LHCN-M2 (cell line): ENCODE measurements at regions not wholly inside any gene's neighbourhood (a gene's known extent, or its start where the extent isn't known, plus 50 kb on each side); places are given as distances from the start of the nearest gene placed in this dataset.

Experiments
- DNase-seq: peaks from one replicate; pipeline ENCODE4 v3.0.0-alpha.2; 2012; ENCODE audit warnings: low read depth

DNA sequence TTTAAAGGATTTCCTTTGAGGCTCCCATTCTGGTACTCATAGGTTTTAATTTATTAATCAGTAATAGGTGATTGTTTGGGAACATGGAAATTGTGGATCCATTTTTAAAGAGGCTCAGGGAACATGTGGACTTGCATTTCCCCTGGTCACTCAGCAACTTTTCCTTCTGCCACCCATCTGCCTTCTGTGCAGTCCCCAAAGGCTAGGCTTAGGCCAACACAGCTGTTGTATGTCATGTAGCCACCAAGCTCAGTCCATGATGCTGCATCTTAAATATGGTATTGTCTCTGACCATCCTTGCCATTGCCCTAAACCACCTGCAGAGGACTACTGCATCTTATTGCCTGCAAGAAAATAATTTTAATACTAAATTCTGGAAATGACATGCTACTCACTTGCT is 416.7 kb upstream of the SEMA6D start:
- DNase-seq = no peak

DNA sequence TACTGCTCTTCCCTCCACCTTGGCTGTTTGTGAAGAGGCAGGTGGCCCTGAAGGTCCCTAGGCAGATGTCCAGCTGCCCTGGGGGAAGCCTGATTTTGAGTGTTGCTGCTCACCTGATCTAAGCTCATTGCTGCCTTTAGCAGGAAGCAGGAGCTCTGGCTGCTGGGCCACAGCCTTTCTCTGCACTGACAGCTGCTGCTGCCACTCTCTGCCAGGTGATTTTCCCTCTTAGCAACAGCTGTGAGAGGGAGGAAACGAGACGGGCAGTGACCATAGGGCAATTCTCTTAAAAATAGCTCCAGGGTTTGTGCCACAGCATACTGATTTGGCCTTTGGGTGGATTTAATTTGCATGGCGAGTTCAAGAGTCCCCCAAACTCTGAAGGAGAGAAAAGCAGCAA is 415.8 kb upstream of the SEMA6D start:
- no peak for DNase-seq

GRCh38 chr15:47304656-47305055 is 412.6 kb upstream of the SEMA6D start:
- DNase-seq = no peak

DNA sequence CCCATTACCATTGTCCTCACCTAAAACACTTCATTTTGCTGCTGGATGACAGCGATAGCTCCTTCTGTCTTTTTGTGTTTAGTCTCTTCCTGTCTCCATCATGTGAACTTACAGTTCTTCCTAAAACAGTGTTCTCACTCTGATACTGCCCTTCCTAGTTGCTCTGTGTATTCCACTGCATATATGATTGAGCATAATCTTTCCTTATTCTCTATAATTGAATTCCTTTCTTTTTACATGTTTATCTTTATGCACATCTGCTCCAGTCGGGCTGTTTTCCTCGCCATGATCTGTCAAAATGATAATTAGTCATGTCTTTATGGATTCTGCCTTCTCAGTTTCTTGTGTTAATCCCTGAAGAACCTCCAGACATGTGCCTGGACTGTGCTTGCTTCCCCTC is 405.1 kb upstream of the SEMA6D start:
- DNase-seq = no peak

DNA sequence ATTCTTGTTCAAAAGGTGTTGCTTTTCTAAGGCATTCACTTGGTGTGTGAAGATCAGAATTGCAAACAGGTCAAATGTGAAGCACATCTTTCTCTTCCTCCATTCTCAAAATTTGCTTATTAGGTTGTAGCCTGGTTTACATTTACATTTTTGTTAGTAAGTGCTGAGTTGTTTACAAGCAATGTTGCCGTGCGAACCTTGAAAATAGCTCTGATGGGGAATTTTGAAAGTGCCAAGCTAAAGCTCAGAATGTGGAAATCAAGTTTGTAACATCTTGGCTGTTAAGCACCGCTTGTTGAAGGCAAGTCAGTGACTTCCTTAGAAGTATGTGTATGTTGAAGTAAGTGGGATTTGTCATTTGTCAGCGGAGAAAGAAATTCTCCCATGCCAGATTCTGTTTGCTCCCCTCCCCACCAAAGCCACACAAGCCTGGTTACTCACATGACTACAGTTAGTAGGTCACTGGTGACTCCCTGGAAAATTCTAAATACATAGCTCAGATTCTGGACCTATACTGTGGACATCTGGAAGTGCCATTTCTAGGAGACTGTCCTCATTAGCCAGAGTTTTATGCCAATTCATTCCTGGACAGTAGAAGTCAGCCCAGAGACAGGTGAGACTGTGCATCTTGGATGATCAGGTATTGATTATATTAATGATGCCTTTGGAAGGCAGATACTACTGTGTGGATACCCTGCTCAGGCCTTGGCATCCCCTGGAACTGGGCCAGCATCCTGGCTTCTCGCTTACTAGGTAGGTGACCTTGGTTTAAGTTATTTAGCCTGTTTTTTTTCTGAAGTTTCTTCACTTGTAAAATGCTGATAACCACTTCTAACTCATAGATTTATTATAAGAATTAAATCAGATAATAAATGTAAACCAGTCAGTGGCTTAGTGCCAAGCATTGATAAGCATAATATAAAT is 390.6 kb upstream of the SEMA6D start:
- no peak for DNase-seq

DNA sequence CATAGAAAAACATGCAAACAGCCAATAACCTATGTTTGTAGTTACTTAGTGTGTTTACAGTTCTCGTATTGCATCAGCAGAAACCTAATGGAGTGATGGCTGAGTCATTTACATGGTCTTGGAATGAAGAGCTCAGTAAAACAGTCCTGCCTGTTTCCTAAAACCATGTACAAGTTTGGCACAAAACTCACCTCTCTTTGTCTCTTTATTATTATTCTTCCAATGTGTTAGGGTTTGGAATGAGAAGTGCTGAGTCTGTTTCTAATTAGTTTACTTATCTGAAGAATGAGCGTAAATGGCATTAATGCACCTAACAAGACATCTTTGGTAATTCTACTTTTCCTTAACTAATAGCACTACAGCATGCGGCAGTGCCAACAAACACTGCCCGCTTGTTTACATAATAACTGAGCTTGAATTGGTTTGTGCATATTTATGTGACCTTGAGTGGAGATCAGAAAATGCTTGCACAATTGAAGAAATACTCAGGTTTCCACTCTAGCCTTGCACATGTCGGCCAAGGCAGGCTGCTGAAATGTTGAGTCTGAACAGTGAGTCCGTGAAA is 385.4 kb upstream of the SEMA6D start:
- no peak for DNase-seq

- DNase-seq = no peak
Observed at GRCh38 chr15:47332481-47332880, 384.8 kb upstream of the SEMA6D start.

- no peak for DNase-seq
Observed at GRCh38 chr15:47333734-47334133, 383.6 kb upstream of the SEMA6D start.

- no peak for DNase-seq
Observed at GRCh38 chr15:47334805-47335535, 382.3 kb upstream of the SEMA6D start.

GRCh38 chr15:47337106-47337505 is 380.2 kb upstream of the SEMA6D start:
- no peak for DNase-seq

- DNase-seq = no peak
Observed at GRCh38 chr15:47337836-47338235, 379.5 kb upstream of the SEMA6D start.

DNA sequence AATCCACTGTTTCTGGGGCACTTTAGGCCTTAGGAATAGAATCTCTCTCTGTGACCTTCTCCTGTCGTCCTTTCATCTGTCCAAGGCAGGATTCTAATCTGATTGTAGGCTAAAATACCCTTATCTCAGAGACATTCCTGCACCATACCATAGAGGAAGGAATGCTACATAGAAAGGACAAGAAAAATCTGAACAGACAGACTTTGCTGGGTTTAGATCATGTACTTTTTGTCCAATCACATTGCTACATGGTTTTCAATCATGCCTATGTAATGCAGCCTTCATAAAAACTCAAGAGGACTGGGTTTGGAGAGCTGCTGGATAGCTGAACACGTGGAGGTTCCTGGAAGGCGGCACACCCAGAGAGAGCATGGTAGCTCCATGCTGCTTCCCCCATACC is 378.5 kb upstream of the SEMA6D start:
- DNase-seq = no peak

DNA sequence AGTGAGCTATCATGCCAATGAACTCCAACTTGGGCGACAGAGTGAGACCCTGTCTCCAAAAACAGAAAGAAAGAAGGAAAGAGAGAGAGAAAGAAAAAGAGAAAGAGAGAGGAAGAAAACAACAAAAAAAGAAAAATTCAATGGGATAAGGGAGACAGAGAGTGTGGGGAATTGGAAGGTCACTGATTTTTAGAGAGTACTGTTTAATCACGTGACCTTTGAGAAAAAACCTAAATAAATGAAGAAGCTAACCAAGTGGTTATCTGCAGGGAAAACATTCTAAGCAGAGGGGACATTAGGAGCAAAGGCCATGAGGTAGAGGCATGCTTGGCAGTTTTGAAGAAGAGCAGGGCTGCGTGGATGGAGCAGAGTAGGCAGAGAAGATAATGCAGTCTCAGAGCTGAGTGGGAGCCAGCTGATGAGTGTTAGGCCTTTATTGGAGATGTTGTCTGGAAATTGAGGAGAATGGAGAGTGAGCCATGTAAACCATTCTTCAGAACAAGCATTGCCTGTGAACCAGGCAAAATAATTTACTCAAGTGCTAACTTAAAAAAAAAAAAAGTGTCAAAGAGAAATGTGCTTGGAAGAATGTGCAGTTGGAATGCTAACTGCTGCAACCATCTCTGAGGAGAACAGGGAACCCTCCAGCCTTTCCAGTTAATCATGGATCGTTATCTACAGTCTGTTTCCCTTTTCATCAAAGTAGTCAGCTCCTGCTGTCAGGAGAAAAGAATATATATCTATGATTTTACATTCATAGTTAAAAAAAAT is 377.3 kb upstream of the SEMA6D start:
- DNase-seq = no peak

GRCh38 chr15:47340571-47340920 is 376.8 kb upstream of the SEMA6D start:
- no peak for DNase-seq

- no peak for DNase-seq
Observed at GRCh38 chr15:47349179-47349578, 368.1 kb upstream of the SEMA6D start.

GRCh38 chr15:47351501-47351900 is 365.8 kb upstream of the SEMA6D start:
- no peak for DNase-seq

DNA sequence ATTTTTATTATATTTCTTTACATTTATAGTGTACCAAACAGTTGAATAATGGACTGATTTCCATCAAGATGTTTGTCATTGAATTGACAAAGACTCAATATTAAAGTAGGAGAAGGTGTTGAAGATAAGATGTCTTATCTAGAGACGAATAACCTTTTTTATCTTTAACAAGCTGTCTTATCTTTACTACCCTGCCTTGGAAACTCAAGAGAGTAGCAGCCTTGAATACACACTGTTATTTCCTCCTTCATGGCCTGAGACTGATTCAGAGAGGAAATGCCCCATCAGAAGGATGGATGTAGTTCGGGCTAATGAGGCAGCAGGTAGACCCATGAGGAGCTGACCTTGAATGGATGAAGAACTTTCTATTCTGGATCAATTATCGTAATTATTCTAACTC is 365.1 kb upstream of the SEMA6D start:
- no peak for DNase-seq

GRCh38 chr15:47355759-47356158 is 361.5 kb upstream of the SEMA6D start:
- DNase-seq = no peak

- DNase-seq = no peak
Observed at GRCh38 chr15:47356297-47356696, 361.0 kb upstream of the SEMA6D start.

GRCh38 chr15:47358876-47359275 is 358.4 kb upstream of the SEMA6D start:
- no peak for DNase-seq

GRCh38 chr15:47360305-47360704 is 357.0 kb upstream of the SEMA6D start:
- DNase-seq = no peak
